HG03108 (cell line): ENCODE measurements at regions not wholly inside any gene's neighbourhood (a gene's known extent, or its start where the extent isn't known, plus 50 kb on each side); places are given as distances from the start of the nearest gene placed in this dataset.
"Not testable (repeated sequence)": the region's sequence is repeated elsewhere in the genome, so short reads cannot be mapped to it uniquely, and the experiment has no call there.

ENCODE experiments used
- ATAC-seq: cut with Tn5 transposase; IDR thresholded peaks from one replicate; pipeline ENCODE4 v1.9.1; 2021; ENCODE audit warnings: moderate library complexity; ENCODE audit not compliant: unreplicated experiment

DNA sequence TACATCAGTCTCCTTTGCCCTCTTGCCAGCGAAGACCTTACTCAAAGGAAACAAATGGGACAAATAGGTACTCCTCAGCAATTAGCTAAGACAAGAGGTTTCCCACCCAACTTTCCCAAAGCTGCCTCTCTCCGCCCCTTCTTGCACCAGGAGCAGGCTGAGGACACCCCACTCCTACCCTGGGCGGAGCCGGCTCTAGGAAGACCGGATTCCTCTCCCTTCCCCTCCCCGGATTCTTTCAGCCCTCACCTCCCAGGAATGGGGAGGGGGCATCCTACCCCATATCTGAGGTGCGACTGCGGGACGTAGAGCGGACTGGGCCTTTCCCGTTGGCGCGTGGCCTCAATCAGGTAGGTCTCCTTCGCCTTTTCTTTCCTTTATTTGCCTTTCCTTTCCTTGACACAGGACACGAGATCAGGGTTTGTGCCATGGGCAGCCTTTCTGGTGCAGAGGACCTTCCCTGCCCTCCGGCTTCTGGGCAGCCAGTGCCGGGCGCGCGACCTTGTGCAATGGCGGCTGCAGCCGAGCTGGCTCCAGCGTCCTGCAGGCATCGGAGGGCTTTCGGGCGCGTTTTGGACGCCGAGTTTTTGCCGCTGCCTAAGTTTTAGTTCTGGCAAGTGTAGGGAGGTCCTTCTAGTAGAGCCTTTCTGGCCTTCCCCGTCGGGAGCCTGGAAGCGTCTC, 279.9 kb downstream of the PLS3 start:
- not testable (repeated sequence) for ATAC-seq

DNA sequence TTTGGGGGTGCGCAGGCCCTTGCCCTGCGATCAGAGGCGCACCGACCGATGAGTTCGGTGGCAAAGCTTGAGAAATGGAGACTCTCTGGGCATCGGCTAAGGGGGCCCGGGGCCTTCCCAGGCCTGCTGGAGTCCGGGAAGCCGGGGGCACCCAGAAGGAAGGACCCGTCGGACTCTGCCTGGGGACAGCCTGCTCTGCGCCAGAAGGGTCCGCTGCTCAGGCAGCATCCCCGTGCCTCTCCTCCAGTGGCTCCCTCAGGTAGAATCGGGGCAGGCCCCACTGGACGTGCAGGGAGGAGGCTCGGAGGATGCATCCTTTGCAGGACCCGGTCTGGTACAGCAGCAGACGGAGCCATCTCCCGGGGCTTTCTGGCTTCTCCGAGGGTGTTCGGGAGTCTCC, 290.0 kb downstream of the PLS3 start:
- ATAC-seq = not testable (repeated sequence)

DNA sequence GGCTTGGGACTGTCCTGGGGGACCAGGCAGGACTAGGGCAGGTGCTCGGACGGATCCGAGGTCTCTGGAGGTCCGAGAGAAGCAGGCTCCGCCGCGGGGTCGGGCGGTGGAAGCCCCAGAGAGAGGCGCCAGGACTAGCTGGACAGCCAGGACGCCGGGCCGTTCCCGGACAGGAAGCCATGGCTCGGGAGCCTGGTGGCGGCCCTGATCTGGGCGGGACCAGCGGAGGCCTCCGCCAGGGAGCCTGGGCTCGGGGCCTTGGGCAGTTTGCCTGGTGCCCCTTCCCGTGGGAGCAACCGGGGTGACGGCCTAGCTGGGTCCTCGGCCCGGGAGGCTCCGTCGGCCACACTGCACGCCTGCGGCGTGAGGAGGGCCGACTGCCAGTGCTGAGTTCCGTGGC, 292.3 kb downstream of the PLS3 start:
- ATAC-seq = not testable (repeated sequence)

DNA sequence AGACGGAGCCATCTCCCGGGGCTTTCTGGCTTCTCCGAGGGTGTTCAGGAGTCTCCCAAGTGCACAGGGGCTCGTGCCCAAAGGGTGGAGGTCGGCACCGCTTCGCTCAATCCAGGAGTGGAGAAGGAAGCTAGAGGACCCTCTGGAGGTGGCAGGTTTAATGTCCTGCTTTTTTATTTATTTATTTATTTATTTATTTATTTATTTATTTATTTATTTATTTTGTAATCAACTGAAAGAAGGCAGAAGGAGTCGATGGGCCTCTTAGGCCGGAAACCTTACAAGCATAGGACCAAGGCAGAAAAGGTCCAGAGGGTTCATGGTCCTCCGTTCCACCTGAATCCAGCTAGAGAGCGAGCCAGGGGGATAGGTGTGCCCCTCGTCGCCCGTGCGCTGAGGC, 289.4 kb upstream of the AGTR2 start:
- not testable (repeated sequence) for ATAC-seq

DNA sequence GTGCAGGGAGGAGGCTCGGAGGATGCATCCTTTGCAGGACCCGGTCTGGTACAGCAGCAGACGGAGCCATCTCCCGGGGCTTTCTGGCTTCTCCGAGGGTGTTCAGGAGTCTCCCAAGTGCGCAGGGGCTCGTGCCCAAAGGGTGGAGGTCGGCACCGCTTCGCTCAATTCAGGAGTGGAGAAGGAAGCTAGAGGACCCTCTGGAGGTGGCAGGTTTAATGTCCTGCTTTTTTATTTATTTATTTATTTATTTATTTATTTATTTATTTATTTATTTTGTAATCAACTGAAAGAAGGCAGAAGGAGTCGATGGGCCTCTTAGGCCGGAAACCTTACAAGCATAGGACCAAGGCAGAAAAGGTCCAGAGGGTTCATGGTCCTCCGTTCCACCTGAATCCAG, 286.4 kb upstream of the AGTR2 start:
- not testable (repeated sequence) for ATAC-seq

DNA sequence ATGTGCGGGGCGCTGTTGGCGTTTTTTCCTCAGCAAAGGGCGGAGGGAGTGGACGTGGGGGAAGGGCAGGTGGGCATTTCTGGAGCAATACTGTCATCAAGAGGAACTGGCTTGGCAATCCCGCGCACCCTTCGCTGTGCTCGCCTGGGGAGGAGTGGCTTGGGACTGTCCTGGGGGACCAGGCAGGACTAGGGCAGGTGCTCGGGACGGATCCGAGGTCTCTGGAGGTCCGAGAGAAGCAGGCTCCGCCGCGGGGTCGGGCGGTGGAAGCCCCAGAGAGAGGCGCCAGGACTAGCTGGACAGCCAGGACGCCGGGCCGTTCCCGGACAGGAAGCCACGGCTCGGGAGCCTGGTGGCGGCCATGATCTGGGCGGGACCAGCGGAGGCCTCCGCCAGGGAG, 282.5 kb upstream of the AGTR2 start:
- not testable (repeated sequence) for ATAC-seq

DNA sequence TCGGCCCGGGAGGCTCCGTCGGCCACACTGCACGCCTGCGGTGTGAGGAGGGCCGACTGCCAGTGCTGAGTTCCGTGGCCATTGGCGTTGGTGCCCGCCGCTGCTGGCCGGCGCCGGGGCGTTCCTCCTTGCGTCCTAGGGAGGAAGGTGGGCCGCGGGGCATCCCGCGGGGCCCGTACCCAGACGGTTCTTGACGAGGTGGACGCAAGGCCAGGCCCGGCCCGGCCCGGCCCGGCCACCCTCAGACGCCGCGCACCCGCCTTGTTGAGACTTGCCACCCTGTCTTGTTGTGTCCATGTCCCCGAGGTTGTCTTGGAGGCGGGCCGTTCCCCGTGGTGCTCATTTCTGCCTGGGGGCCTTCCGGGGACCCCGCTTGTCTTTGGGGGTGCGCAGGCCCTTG, 282.0 kb upstream of the AGTR2 start:
- not testable (repeated sequence) for ATAC-seq

DNA sequence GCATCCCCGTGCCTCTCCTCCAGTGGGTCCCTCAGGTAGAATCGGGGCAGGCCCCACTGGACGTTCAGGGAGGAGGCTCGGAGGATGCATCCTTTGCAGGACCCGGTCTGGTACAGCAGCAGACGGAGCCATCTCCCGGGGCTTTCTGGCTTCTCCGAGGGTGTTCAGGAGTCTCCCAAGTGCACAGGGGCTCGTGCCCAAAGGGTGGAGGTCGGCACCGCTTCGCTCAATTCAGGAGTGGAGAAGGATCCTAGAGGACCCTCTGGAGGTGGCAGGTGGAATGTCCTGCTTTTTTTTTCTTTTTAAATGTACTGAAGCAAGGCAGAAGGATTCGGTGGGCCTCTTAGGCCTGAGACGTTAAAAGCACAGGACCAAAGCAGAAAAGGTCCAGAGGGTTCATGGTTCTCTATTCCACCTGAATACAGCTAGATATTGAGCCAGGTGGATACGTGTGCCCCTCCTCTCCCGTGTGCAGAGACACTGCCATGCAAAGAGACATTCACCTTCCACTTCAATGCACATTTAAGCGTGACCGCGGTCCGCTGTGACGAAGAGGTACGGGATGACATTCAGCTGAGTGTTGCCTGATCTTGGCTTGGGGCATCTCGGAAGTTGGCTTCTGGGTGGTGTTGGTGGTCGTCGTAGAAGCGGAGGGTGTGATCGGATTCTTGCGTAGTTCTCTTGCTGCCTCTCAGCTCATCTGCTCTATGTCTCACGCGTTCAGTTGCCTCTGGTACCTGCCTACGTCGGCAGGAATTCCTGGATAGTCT, 281.2 kb upstream of the AGTR2 start:
- ATAC-seq = no peak

DNA sequence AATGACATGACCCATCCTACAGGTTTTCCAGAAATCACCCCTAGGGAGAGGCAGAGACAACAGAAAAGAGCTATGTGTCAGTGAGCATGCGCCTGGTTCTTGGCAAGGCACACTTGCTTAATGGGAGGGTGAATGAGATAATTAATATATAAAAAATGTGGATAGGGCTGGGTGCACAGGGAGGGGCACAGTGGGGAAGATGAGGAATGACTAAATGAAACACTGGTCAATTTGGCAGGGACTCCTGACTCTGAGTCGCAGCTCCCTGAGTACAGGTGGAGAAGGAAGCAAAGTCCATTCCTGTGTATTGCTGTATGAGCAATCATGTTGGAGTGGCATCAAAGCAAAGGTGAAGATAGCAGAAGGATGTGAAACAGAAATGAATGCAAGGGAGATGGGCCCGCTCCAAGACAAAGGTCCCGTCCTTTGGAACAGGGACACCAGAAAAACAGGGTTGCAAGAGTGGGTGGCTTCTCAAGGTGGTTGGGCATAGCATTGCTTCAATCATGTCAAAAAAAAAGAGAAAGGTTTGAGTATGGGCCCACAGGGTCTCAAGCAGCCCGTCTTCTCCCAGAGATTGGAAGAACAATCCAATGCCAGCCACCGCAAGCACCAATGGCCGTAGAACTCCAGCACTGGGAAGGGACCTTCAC, 278.4 kb upstream of the AGTR2 start:
- ATAC-seq = no peak

DNA sequence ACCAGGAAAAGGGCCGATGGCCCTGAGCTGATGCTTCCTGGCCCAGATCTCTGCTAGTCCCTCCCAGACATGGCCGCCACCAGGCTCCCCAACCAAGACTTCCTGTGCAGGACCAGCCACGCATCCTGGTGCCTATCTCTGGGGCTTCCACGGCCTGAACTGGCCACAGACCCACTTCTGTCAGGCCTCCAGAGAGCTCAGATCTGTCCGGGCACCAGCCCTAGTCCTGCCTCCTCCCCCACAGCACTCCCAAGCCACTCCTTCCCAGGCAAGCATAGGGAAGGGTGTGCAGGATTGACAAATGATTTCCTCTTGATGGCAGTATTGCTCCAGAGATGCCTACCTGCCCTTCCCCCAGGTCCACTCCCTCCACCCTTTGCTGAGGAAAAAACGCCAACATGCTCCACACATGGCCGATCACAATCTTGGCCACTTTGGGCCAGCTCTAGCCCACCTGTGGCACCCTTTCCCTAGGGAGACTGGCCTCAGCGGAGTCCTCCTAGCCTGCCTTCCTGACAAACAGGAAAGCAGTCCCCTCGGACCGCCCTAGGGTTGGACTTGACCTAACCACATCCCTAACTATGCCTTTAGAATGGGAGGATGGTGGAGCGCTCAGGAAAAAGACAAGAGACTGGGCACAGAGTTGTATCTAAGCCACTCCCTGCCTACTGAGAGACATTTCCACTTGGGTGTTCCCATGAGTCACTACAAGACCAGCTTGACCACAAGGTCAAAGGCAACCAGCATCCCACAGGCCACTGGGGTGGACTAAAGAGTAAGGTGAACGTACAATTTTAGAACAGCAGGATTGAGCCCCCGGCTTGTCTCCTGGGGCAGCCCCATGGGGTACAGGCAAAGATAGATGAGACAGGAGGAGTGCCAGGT, 277.5 kb upstream of the AGTR2 start:
- ATAC-seq = peak; percentile 53

DNA sequence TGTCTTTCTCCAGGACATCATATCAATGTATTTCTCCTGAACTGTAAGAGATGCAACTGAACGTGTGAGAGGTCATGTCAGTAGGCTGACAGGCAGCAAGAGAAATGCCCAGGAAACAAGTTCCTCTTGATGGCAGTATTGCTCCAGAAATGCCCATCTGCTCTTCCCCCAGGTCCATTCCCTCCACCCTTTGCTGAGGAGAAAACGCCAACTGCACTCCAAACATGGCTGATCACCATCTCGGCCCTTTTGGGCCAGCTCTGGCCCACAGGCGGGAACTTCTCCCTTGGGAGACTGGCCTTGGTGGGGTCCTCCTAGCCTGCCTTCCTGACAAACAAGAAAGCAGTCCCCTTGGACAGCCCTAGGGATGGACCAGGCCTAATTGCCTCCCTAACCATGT, 276.5 kb upstream of the AGTR2 start:
- no peak for ATAC-seq

DNA sequence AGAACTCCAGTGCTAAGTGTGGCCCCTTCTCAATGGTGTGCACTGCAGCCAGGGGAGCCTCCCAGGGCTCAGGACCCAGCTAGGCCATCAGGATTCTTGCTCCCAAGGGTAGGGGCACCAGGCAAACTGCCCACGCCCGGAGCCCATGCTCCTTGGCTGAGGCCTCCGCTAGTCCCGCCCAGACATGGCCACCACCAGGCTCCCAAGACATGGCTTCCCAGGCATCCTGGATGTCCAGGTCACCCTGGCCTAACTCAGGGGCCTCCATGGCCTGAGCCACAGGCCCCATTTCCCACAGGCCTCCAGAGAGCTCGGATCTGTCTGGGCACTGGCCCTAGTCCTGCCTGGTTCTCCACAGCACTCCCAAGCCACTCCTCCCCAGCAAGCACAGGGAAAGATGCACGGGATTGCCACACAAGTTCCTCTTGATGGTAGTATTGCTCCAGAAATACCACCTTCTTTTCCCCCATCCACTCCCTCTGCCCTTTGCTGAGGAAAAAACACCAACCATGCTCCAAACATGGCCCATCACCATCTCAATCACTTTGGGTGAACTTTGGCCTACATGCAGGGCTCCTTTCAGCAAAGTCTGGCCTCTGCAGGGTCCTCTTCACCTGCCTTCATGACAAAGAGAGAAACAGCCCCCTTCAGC, 274.7 kb upstream of the AGTR2 start:
- no peak for ATAC-seq

DNA sequence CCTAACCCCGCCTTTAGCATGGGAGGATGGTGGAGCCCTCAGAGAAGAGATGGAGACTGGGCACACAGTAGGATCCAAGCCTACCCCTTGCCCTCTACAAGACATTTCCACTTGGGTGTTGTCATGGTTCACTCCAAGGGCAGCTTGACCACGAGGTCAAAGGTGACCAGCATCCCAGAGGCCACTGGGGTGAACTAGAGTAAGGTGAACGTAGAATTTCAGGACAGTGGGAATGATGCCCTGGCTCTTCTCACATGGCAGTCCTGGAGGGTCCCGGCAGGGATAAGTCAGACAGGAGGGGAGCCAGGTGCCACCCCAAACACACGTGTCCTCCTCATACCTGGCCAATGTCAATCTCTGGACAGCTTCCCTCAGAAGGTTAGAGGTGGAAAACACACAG, 274.2 kb upstream of the AGTR2 start:
- no peak for ATAC-seq

DNA sequence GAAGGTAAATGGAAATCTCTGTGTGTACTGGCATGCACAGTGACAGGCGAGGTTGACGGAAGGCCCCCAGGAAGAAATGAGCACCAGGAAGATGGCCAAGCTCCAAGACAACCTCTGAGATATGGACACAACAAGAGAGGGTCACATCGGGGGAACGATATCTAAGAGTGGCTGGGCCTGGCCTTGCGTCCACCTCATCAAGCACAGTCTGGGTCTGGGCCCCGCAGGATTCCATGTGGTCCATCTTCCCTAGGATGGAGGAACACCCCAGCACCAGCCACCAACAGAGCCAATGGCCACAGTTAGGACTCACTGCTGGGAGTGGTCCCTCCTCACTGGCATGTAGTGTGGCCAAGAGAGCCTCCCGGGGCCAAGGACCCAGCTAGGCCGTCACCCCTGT, 272.6 kb upstream of the AGTR2 start:
- ATAC-seq = no peak

DNA sequence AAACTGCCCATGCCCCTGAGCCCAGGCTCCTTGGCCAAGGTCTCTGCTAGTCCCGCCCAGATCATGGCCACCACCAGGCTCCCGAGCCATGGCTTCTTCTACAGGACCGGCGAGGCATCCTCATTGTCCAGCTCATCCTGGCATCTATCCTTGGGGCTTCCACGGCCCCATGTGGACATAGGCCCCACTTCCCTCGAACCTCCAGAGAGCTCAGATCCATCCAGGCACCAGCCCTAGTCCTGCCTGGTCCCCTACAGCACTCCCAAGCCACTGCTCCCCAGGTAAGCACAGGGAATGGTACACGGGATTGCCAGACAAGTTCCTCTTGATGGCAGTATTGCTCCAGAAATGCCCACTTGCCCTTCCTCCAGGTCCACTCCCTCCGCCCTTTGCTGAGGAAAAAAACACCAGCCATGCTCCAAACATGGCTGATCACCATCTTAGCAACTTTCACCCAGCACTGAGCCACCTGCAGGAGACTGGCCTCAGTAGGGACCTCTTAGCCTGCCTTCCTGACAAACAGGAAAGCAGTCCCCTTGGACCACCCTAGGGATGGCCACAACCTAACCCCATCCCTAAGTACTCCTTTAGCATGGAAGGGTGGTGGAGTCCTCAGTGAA, 272.1 kb upstream of the AGTR2 start:
- peak; percentile 57 for ATAC-seq

DNA sequence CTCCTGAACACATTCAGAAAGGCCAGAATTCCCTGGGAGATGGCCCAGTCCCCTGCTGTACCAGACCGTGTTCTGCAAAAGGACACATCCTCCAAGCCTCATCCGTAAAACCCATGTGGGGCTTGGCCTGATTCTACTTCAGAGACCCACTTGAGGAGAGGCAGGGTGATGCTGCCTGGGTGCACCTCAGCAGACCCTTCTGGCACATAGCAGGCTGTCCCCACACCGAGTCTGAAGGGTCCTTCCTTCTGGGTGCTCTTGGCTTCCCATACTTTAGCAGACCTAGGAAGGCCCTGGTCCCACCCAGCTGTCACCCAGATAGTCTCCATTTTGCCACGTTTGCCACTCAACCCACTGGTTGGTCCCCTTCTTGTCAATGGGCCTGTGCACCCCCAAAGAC, 270.1 kb upstream of the AGTR2 start:
- ATAC-seq = no peak

DNA sequence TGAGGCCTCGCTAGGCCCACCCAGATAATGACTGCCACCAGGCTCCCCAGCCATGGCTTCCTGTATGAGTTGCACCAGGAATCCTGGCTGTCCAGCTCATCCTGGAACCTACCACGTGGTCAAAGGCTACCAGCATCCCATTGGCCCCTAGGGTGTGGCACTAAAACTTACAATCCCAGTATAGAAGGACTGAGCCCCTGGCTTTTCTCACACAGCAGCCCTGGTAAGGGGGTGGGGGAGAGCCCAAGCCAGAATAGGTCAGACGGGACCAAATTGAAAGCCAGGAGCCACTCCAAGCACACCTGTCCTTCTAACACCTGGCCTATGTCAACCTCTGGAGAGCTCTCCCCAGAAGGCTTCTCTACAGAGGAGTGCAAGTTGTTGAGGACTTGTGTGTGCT, 269.3 kb upstream of the AGTR2 start:
- ATAC-seq = no peak

DNA sequence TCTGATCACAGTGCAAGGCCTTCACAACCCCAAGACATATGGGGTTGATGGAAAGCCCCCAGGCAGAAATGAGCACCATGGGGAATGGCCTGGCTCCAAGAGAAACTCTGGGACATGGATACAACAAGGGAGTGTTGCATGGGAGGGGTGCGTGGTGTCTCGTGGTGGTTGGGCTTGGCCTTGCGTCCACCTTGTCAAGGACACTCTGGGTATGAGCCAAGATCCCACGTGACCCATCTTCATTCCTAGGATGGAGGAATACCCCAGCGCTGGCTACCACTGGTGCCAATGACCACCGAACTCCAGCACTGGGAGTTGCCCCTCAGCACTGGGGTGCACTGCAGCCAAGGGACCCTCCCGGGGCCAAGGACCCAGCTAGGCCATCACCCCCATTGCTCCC, 267.5 kb upstream of the AGTR2 start:
- no peak for ATAC-seq

DNA sequence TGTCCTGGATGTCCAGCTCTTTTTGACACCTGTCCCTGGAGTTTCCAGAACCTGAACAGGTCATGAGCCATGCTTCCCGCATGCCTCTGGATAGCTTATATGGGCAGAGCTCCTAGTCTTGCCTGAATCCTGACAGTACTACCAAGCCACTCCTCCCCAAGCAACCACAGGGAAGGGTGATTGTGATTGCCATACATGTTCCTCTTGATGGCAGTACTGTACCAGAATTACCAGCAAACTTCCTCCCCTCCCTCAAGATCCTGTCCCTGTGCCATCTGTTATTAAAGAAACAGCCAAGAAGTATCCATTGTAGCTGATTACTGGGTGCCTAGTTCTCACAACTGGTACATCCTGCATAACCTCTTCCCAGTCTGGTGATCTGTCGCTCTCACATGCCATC, 264.3 kb upstream of the AGTR2 start:
- ATAC-seq = no peak

DNA sequence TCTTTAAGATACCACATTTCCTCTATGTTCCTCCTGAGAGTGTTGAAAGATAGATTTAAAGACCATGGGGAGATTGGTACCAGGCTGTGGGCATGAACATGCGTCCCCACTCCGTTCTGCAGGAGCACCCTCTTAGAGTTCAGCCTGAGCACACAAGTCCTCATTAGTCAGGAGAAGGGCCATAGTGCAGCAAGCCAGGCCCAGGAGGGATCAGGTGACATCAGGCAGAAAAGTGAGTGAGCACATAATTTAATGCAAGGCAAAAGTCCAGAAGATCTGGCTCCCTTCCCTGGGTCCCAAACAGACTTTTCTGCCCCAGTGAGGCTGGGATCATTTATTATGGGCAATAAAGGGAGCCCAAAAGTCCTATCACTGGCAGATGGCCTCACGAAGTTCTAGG, 263.7 kb upstream of the AGTR2 start:
- no peak for ATAC-seq
